BJ (cell line): ENCODE measurements at regions not wholly inside any gene's neighbourhood (a gene's known extent, or its start where the extent isn't known, plus 50 kb on each side); places are given as distances from the start of the nearest gene placed in this dataset.
A peak's percentile ranks its signal among the peaks of the same experiment; 100 is the strongest.

Source experiments
- CTCF ChIA-PET: fragments of 350-600 bp; formaldehyde crosslinking; extraction: SDS; loops from one replicate; lab custom pipeline; 2021; ENCODE audit warnings: antibody characterized with exemption, inconsistent platforms; lab: Yijun Ruan, JAX
- POLR2A ChIA-PET: fragments of 300-600 bp; sonication (Branson Sonifier 250); formaldehyde crosslinking; extraction: SDS; loops from one replicate; lab custom pipeline; 2021; ENCODE audit warnings: antibody characterized with exemption; lab: Charles Lee
- DNase-seq: peaks from one replicate; pipeline ENCODE4 v3.0.0-alpha.2; 2011; ENCODE audit warnings: low read depth
- H3K27me3 ChIP-seq: 2 replicates; pipeline ENCODE4 v1.6.0; 2011; ENCODE audit warnings: low read length; ENCODE audit not compliant: control insufficient read depth, insufficient read depth
- H3K36me3 ChIP-seq: 2 replicates; pipeline ENCODE4 v1.5.1; 2011; ENCODE audit warnings: low read length; ENCODE audit not compliant: control insufficient read depth, insufficient read depth
- H3K4me3 ChIP-seq: 2 replicates; pipeline ENCODE4 v1.5.1; 2011; ENCODE audit warnings: low read depth, mild to moderate bottlenecking, control low read depth, low read length
- CTCF ChIP-seq: IDR thresholded peaks from 2 replicates; pipeline ENCODE4 v1.5.1; 2011; ENCODE audit warnings: low read depth, mild to moderate bottlenecking, control low read depth, inconsistent platforms, low read length, moderate library complexity; ENCODE audit not compliant: insufficient read depth

- ChIA-PET POLR2A (no interaction called here), CTCF (interaction anchor here (0.6 kb wide), 1 partner anchor 569 kb away, joined by 3 read pairs; no protein-coding TSS in a partner anchor)
Observed at GRCh38 chr4:31327031-31327430, 606.9 kb downstream of the PCDH7 start.

GRCh38 chr4:31328932-31329331, 608.8 kb downstream of the PCDH7 start:
- DNase-seq = no peak
- no peak for TF ChIP-seq CTCF
- POLR2A ChIA-PET = no interaction called here

More at GRCh38 chr4:31327031-31327430, 606.9 kb downstream of the PCDH7 start:
- no peaks in the 10 kb centered on the region for H3K36me3 ChIP-seq
- no peak for DNase-seq
- no peak overlapping the region for H3K4me3 ChIP-seq
- no peak for TF ChIP-seq CTCF
- H3K27me3 ChIP-seq = no peaks in the 10 kb centered on the region

GRCh38 chr4:31334086-31334910, 614.1 kb downstream of the PCDH7 start:
- DNase-seq = peak; percentile 69
- Histone ChIP-seq H3K27me3 (no peaks in the 10 kb centered on the region), H3K36me3 (no peaks in the 10 kb centered on the region), H3K4me3 (no peak overlapping the region)
- ChIA-PET POLR2A (no interaction called here), CTCF (no interaction called here)
- TF ChIP-seq CTCF = no peak

More at GRCh38 chr4:31328932-31329331, 608.8 kb downstream of the PCDH7 start:
- Histone ChIP-seq H3K4me3 (no peak overlapping the region), H3K27me3 (no peaks in the 10 kb centered on the region), H3K36me3 (no peaks in the 10 kb centered on the region)
- CTCF ChIA-PET = interaction anchor here (0.5 to 0.6 kb wide), 2 partner anchors 29 to 93 kb away, joined by 3 to 4 read pairs; no protein-coding TSS in a partner anchor

- Histone ChIP-seq H3K36me3 (no peaks in the 10 kb centered on the region), H3K27me3 (no peaks in the 10 kb centered on the region), H3K4me3 (no peak overlapping the region)
- no peak for TF ChIP-seq CTCF
- ChIA-PET CTCF (no interaction called here), POLR2A (no interaction called here)
- no peak for DNase-seq
Observed at GRCh38 chr4:31338000-31338399, 617.8 kb downstream of the PCDH7 start.

GRCh38 chr4:31341601-31342359, 621.6 kb downstream of the PCDH7 start:
- ChIA-PET CTCF (no interaction called here), POLR2A (no interaction called here)
- no peaks in the 10 kb centered on the region for H3K27me3 ChIP-seq
- H3K36me3 ChIP-seq = no peaks in the 10 kb centered on the region
- DNase-seq = no peak
- H3K4me3 ChIP-seq = no peak overlapping the region
- TF ChIP-seq CTCF = no peak
